Central memory CD4-positive, alpha-beta T cell (primary cell): ENCODE measurements at regions not wholly inside any gene's neighbourhood (a gene's known extent, or its start where the extent isn't known, plus 50 kb on each side); places are given as distances from the start of the nearest gene placed in this dataset.

Experiments used
- DNase-seq: peaks from one replicate; pipeline ENCODE4 v3.0.0; 2022

GRCh38 chr5:6194261-6194875 is 184.0 kb downstream of the MED10 start:
- DNase-seq, result no peak

- no peak for DNase-seq
These were observed 185.0 kb downstream of the MED10 start for GRCh38 chr5:6193310-6193709.

DNA sequence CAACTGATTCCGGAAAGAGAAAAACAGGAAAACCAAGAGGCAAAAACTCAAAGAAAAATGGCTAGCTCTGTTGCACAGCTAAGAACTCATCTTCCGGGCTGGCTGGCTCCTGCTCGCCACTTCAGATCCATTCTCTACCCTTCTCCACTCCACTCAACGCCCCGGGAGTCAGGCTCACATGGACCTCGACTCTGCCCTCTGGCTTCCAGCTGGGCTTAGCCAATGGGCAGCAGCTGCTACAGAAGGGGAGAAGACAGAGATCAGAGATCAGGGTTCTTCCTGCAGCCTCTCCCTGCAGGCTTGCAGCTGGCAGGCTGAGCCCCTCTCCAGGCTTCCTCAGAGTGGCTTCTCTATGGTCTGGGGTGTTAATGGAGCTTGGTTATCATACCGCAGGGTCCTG is 187.5 kb downstream of the MED10 start:
- no peak for DNase-seq

- DNase-seq, result no peak
These were observed 189.4 kb downstream of the MED10 start for GRCh38 chr5:6188976-6189375.

GRCh38 chr5:6188344-6188743 is 190.0 kb downstream of the MED10 start:
- DNase-seq, result no peak

DNA sequence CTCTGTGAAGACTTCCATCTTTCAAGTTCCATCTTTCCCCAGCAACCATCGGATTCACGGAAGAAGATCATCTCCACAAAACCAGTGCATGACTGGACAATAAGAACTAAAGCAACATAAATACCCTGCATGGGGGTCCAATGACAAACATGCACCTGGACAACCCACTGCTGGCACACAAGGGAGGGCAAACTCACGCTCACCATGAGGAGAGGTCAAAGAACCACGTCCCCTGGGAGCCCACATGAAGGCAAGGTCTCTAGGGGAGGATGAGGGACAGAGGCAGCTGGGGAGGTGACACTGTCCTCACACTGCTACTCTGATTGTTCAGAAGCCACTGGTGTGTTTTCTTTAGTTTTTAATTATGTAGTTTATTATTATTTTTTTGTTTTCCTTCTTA is 190.8 kb downstream of the MED10 start:
- no peak for DNase-seq

GRCh38 chr5:6185574-6185973 is 192.8 kb downstream of the MED10 start:
- DNase-seq, result no peak

DNA sequence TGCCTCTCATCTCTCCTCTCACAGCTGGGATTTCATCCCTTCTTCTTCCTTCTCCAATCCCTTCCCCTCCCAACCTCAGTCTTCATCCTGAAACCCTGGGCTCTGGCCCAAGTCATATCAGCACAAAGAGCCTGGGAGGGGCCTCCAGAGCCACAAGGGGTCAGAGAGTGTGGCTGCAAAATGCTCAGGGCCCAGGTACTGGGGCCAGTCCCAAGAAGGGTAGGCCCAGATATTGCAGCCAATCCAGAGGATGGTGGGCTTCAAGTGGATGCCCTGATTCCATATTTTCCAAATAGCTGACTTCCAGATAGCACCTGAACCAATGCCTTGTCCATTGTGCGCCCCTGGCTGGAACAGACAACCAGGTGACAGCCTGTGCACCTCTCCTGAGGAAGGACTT is 193.9 kb downstream of the MED10 start:
- DNase-seq, result no peak

GRCh38 chr5:6183391-6184390 is 194.7 kb downstream of the MED10 start:
- no peak for DNase-seq

DNA sequence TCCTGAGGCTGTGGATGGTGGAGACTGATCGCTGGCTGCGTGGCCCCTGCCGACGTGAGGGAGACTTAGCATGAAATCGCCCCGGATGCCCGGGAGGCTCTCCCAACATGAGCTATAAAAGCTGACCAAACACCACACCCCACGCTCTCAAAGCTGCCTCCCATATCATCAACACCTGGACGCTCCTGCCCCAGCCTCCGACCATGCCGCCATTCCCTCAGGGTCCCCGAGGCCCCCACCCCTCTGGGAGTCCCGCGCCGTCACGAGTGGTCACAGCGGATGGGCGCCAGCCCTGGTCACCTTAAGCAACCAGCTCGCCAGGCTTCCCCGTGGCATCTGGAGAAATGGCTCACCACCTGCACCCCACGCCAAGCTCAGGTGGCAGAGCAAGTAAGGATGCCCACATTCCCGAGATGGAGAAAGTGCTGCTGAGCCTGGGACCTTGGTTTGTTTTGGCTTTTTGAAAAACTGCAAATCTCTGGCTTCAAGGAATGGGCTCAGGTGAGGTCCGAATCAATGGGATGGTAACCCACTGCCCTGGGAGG is 196.0 kb downstream of the MED10 start:
- DNase-seq, result no peak

- DNase-seq, result no peak
These were observed 196.5 kb downstream of the MED10 start for GRCh38 chr5:6181871-6182270.

DNA sequence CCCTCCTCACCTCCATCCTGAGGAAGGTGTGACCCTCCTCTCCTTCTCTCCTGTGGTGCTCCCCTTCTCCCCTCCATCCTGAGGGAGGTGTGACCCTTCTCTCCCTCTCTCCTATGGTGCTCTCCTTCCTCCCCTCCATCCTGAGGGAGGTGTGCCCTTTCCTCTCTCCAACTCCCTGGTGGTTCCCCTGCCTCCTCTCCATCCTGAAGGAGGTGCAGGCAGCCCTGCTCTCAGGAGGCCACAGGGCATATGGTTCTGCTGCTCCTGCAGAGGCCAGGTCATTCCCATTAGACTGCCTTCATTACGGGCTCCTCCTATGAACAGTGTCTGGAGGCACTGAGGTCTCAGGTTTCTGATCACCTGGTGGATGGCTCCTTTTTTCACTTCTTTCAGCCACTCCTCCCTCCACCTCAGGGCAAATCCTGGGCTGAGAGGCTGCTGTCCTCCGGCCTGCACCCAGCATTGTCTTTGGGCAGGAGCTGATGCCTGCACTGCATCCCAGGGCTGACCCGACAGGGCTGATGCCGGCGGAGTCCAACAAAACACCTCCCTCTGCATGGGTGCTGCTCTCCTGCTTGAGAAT is 197.1 kb downstream of the MED10 start:
- no peak for DNase-seq

- no peak for DNase-seq
These were observed 198.0 kb downstream of the MED10 start for GRCh38 chr5:6180231-6180872.

- no peak for DNase-seq
These were observed 199.4 kb downstream of the MED10 start for GRCh38 chr5:6178846-6179532.

DNA sequence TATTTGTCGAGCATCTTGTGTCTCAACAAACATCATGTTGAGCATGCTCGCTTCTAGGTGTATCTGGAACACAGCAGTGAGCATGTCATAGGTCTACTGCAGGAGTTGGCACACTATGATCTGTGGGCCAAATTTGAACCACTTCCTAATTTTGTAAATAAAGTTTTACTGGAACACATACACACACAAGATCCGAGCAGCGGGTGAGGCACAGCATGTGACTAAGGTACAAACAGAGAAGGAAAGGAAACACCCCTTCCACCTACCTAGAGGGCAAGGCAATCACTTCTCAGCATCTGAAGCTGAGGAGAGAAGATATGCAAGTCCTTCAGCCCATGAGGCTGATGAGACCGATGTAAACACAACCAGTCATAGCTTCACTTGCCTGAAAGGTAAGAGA is 200.4 kb downstream of the MED10 start:
- no peak for DNase-seq

GRCh38 chr5:6176102-6176693 is 202.1 kb downstream of the MED10 start:
- DNase-seq, result no peak

DNA sequence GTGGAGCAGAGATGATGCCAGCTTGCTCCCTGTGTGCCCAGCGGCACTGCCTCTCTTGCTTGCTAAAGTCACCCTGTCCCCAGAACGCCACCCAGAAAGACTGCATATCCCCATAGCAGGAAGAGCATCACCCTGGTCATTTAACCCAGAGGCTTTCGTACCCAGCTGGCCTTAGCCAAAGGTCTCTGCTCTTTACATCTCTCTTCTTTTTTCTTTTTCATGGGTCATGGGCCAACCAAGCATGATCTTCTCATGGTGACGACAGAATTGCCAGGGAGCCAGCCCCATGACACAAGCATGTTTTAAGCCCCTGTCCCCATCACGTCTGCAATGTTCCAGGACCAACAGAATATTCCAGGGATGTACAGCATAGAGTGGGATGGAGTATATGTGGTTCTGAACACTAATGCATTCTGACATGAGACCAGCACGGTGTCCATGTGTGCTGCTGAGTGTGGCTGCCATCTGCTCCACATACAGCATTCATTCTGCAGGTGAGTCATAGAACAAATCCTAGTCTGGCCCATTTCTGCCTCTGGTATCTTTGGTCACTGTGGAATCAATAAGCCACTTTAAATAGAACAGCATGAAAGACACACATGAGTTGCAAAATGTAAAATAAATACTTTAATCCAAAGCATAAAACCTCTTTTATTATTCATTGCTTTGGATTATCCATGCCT is 203.0 kb downstream of the MED10 start:
- DNase-seq, result no peak

DNA sequence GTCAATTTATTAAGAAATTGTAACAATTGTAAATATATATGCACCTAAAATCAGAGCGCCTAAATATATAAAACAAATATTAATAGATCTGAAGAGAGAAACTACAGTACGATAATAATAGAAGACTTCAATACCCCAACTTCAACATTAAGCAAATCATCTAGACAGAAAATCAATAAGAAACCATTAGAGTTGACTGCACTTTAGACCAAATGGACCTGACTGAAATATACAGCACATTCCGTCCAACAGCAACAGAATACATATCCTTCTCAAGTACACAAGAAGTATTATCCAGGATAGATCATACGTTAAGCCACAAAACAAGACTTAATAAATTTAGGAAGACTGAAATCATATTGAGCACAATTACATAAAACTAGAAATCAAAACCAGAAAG is 208.7 kb downstream of the MED10 start:
- DNase-seq, result no peak

DNA sequence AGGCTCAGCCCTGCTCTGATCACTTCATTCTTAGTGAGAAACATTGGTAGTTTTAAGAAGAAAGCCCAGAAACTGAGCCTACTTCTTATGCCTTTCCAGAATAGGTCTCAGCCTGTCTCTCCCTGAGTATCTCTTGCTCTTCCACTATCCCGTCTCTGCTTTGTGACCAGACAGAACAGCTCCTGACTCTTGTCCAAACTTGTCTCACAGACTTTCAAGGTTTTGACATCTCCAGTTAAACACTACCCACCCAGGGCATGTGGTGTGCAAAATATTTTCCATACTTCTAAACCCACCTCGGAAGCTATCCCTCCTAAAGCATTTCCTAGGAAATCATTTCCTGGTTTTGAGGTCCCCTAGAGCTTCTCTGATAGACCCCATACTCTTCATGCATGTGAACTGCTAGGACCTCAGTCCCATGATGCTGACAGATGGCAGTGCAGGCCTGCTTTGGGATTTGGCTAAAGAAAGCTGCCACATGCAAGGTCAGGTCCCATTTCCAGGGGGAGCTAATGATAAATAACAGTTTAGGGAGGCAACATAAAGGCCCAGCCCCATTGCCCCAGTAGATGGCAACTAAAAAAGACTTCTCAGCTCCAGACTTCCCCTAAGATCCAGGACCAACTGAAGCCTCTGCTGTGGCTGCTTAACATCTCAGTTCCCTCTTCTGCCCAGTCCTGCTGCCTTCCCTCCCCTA is 211.5 kb downstream of the MED10 start:
- no peak for DNase-seq

GRCh38 chr5:6163913-6164312 is 214.4 kb downstream of the MED10 start:
- DNase-seq, result no peak

- no peak for DNase-seq
These were observed 216.2 kb downstream of the MED10 start for GRCh38 chr5:6162175-6162574.
